Muscle layer of duodenum (tissue), 2 donors: ENCODE measurements at regions not wholly inside any gene's neighbourhood (a gene's known extent, or its start where the extent isn't known, plus 50 kb on each side); places are given as distances from the start of the nearest gene placed in this dataset.

Source experiments
- H3K27ac ChIP-seq: one replicate; pipeline ENCODE4 v1.7.0; 2013; ENCODE audit warnings: mild to moderate bottlenecking, low read length
- H3K27me3 ChIP-seq: one replicate; pipeline ENCODE4 v1.7.0; 2013; ENCODE audit warnings: low read depth, mild to moderate bottlenecking, control low read depth, low read length
- H3K36me3 ChIP-seq, 2 donors: one replicate each; pipeline ENCODE4 v1.7.0; 2013; ENCODE audit warnings: low read length in 2 of 2, control low read depth in 1 of 2, mild to moderate bottlenecking in 1 of 2; ENCODE audit not compliant: insufficient read depth in 2 of 2, control insufficient read depth in 1 of 2
- H3K4me1 ChIP-seq, 2 donors: one replicate each; pipeline ENCODE4 v1.7.0; 2013; ENCODE audit warnings: low read length in 2 of 2, mild to moderate bottlenecking in 2 of 2, control low read depth in 1 of 2, moderate library complexity in 1 of 2; ENCODE audit not compliant: insufficient read depth in 2 of 2, control insufficient read depth in 1 of 2
- H3K4me3 ChIP-seq, 2 donors: one replicate each; pipeline ENCODE4 v1.7.0; 2013; ENCODE audit warnings: low read length in 2 of 2, low read depth in 1 of 2, mild to moderate bottlenecking in 1 of 2
- H3K9me3 ChIP-seq, 2 donors: one replicate each; pipeline ENCODE4 v1.7.0; 2013; ENCODE audit warnings: low read length in 2 of 2, control low read depth in 1 of 2, mild to moderate bottlenecking in 1 of 2; ENCODE audit not compliant: control insufficient read depth in 1 of 2
- donor health status: healthy.

DNA sequence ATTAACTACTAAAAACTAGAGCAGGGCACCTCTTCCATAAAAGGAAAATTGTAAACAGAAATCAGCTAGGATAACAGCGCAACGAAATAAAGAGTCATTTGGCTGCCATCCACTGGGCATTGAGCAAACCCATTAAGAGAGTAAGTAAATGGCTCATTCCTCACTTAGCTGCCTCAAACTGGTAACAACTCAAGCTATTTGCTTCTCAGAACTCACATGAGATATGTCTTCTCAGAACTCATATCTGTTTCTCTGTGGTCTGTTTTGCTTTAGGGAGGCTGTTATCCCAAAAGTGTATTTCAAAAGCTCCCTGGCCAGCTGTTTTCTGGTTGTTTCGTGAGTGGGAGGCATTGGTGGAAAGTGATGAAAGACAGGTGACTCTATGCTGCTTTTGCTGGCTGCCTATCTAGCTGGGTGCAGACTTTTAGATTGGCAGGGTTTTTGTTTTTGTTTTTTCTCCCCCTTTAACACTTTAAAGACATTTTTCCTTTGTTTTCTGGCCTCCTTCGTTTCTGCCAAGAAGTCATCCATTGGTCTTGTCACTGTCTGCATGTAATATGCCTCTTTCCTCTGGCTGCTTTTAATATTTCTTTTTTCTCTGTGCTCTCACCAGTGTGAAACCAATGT is 269.2 kb upstream of the RGS18 start:
- Histone ChIP-seq H3K9me3 (no peaks in the 10 kb centered on the region), H3K27me3 (no peaks in the 10 kb centered on the region), H3K4me3 (no peak overlapping the region), H3K36me3 (no peaks in the 10 kb centered on the region), H3K4me1 (no peaks in the 10 kb centered on the region), H3K27ac (no peak overlapping the region)

GRCh38 chr1:191889623-191890003 is 268.6 kb upstream of the RGS18 start:
- Histone ChIP-seq H3K36me3 (no peaks in the 10 kb centered on the region), H3K27ac (no peak overlapping the region), H3K4me1 (no peaks in the 10 kb centered on the region), H3K4me3 (no peak overlapping the region), H3K27me3 (no peaks in the 10 kb centered on the region), H3K9me3 (no peaks in the 10 kb centered on the region)

- Histone ChIP-seq H3K4me3 (no peak overlapping the region), H3K36me3 (no peaks in the 10 kb centered on the region), H3K9me3 (no peaks in the 10 kb centered on the region), H3K4me1 (no peaks in the 10 kb centered on the region), H3K27ac (no peak overlapping the region), H3K27me3 (no peaks in the 10 kb centered on the region)
Measured at GRCh38 chr1:191890433-191891088, 267.7 kb upstream of the RGS18 start.

DNA sequence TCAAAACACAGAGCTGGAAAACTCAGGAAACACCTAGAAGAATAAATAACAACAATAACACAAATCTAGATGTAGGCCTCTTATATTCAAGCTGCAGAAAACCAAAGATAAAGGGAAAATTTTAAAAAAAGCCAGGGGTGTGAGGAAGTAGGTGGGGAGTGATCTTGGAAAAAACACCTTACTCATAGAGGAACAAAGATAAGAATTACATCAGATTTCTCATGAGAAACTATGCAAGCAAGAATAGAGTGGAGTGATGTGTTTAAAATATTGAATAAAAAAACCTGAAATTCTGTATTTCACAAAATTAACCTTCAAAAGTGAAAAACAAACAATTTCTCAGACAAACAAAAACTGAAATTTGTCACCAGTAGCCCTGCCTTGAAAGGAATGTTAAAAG is 265.5 kb upstream of the RGS18 start:
- H3K9me3 ChIP-seq, result no peaks in the 10 kb centered on the region
- no peaks in the 10 kb centered on the region for H3K36me3 ChIP-seq
- no peak overlapping the region for H3K27ac ChIP-seq
- no peak overlapping the region for H3K4me3 ChIP-seq
- H3K4me1 ChIP-seq, result no peaks in the 10 kb centered on the region
- no peaks in the 10 kb centered on the region for H3K27me3 ChIP-seq

DNA sequence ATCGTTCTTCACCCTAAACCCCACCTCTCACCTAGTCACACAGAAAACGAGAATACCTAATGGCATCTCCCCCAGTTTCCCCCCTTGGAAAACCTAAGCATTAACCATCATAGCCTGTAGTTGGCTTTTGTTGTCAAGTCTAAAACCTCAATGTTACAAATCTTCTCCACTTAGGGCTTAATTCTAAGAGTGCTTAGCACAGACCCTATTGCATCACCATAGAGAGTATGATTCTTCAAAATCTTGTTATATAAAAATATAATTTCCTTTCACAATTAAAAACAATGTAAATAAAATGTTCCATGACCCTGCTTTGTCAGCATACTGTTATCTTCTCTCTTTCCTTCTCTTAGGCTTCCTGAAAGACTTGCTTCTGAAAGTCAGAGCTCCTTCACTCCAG is 263.2 kb upstream of the RGS18 start:
- no peaks in the 10 kb centered on the region for H3K36me3 ChIP-seq
- no peak overlapping the region for H3K27ac ChIP-seq
- H3K4me3 ChIP-seq, result no peak overlapping the region
- H3K9me3 ChIP-seq, result no peaks in the 10 kb centered on the region
- no peaks in the 10 kb centered on the region for H3K4me1 ChIP-seq
- H3K27me3 ChIP-seq, result no peaks in the 10 kb centered on the region

GRCh38 chr1:191895462-191896058 is 262.7 kb upstream of the RGS18 start:
- Histone ChIP-seq H3K4me1 (no peaks in the 10 kb centered on the region), H3K36me3 (no peaks in the 10 kb centered on the region), H3K27me3 (no peaks in the 10 kb centered on the region), H3K27ac (no peak overlapping the region), H3K9me3 (no peaks in the 10 kb centered on the region), H3K4me3 (no peak overlapping the region)

DNA sequence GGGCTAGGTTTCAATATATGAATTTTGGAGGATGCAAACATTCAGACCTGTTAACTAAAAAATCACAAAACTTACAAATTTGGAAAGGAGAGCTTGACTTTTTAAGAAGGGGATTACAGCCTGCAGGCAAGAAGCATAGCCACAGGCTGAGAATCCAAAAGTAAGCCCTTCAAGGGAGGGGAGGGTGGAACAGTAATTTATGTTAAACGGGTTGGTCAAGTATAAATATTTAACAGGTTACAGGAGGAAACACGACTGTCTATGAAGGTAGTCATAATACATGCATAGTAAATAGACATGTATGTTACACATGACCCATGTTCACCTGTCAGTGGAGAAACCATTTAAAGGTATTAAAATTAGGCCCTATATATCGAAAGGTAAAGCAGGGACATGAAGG is 261.1 kb upstream of the RGS18 start:
- Histone ChIP-seq H3K4me1 (no peaks in the 10 kb centered on the region), H3K27me3 (no peaks in the 10 kb centered on the region), H3K9me3 (no peaks in the 10 kb centered on the region), H3K36me3 (no peaks in the 10 kb centered on the region), H3K4me3 (no peak overlapping the region), H3K27ac (no peak overlapping the region)

GRCh38 chr1:191901651-191902050 is 256.6 kb upstream of the RGS18 start:
- no peaks in the 10 kb centered on the region for H3K9me3 ChIP-seq
- no peaks in the 10 kb centered on the region for H3K27me3 ChIP-seq
- no peaks in the 10 kb centered on the region for H3K36me3 ChIP-seq
- H3K4me3 ChIP-seq, result no peak overlapping the region
- H3K27ac ChIP-seq, result no peak overlapping the region
- H3K4me1 ChIP-seq, result no peaks in the 10 kb centered on the region

GRCh38 chr1:191904991-191905390 is 253.3 kb upstream of the RGS18 start:
- no peaks in the 10 kb centered on the region for H3K27me3 ChIP-seq
- H3K36me3 ChIP-seq, result no peaks in the 10 kb centered on the region
- H3K4me1 ChIP-seq, result no peaks in the 10 kb centered on the region
- no peak overlapping the region for H3K4me3 ChIP-seq
- no peaks in the 10 kb centered on the region for H3K9me3 ChIP-seq
- no peak overlapping the region for H3K27ac ChIP-seq

DNA sequence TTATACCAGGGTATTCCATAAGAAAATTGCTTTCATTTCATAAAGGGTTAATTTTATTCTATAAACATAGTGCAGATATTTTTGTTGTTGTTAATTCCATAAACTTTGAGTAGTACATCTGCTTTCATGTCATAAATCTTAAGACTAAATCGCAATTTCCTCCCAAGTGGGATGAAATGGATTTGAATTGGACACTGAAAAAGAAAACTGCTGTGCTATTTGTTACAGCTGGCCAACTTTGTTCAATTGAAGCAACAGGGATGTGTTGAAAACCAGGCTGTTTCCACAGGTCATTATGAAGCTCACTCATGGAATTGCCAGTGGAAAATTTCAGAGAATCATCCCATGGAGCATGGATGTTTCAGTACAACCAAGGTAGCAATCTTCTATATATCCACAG is 252.5 kb upstream of the RGS18 start:
- Histone ChIP-seq H3K27me3 (no peaks in the 10 kb centered on the region), H3K36me3 (no peaks in the 10 kb centered on the region), H3K9me3 (no peaks in the 10 kb centered on the region), H3K27ac (no peak overlapping the region), H3K4me3 (no peak overlapping the region), H3K4me1 (no peaks in the 10 kb centered on the region)

- Histone ChIP-seq H3K27ac (no peak overlapping the region), H3K36me3 (no peaks in the 10 kb centered on the region), H3K9me3 (no peaks in the 10 kb centered on the region), H3K27me3 (no peaks in the 10 kb centered on the region), H3K4me1 (no peaks in the 10 kb centered on the region), H3K4me3 (no peak overlapping the region)
Measured at GRCh38 chr1:191907121-191907520, 251.1 kb upstream of the RGS18 start.

GRCh38 chr1:191910245-191910644 is 248.0 kb upstream of the RGS18 start:
- H3K27me3 ChIP-seq, result no peaks in the 10 kb centered on the region
- no peaks in the 10 kb centered on the region for H3K4me1 ChIP-seq
- no peaks in the 10 kb centered on the region for H3K9me3 ChIP-seq
- no peak overlapping the region for H3K27ac ChIP-seq
- no peaks in the 10 kb centered on the region for H3K36me3 ChIP-seq
- H3K4me3 ChIP-seq, result no peak overlapping the region
